Body of pancreas (tissue), 4 donors: ENCODE measurements at regions not wholly inside any gene's neighbourhood (a gene's known extent, or its start where the extent isn't known, plus 50 kb on each side); places are given as distances from the start of the nearest gene placed in this dataset.

Source experiments
- ATAC-seq: fragments of 150-250 bp; one replicate; pipeline ENCODE4 v1.9.1; 2016
- DNase-seq, 4 donors: peaks; one replicate each; pipeline ENCODE4 v3.0.0-alpha.2; 2019
- H3K27ac ChIP-seq, 4 donors: fragments of 200-600 bp; sonication (generic); 1 replicate in 3 of 4; 2 replicates in 1 of 4; pipeline versions ENCODE4 v1.5.1 to v1.6.1; 2016 to 2019; ENCODE audit warnings: mild to moderate bottlenecking in 1 of 4, mixed read lengths in 1 of 4, moderate library complexity in 1 of 4
- H3K27me3 ChIP-seq, 2 donors: fragments of 200-600 bp; sonication (generic); one replicate each; pipeline ENCODE4 v1.6.0; 2016; ENCODE audit warnings: mild to moderate bottlenecking in 1 of 2
- H3K36me3 ChIP-seq, 2 donors: fragments of 200-600 bp; sonication (generic); replicated peaks in 1 of 2; 2 replicates each; pipeline ENCODE4 v1.5.1; 2016; ENCODE audit warnings: low read depth in 2 of 2; ENCODE audit not compliant: insufficient read depth in 1 of 2
- H3K4me1 ChIP-seq: fragments of 200-600 bp; sonication (generic); one replicate; pipeline ENCODE4 v1.6.0; 2016
- H3K4me3 ChIP-seq, 2 donors: fragments of 200-600 bp; sonication (generic); 1 replicate in 1 of 2; 2 replicates in 1 of 2; pipeline ENCODE4 v1.5.1; 2016 to 2019
- H3K9me3 ChIP-seq, 3 donors: fragments of 200-600 bp; sonication (generic); 1 replicate in 2 of 3; 2 replicates in 1 of 3; pipeline ENCODE4 v1.5.1; 2016
- CTCF ChIP-seq, 7 experiments: fragments of 450-650 bp in 4 of 7; fragments of 200-600 bp in 3 of 7; sonication (generic) in 3 of 7; IDR thresholded peaks; one replicate each; pipeline ENCODE4 v1.5.1; 2016 to 2019; ENCODE audit warnings: antibody characterized with exemption in 7 of 7
- POLR2A ChIP-seq, 3 donors: fragments of 450-650 bp; IDR thresholded peaks; one replicate each; pipeline ENCODE4 v1.6.1; 2016; ENCODE audit warnings: antibody characterized with exemption in 3 of 3, mild to moderate bottlenecking in 2 of 3
- WGBS, 2 donors: methylation state at CpG; one replicate each; pipeline ENCODE4 v1.1.5; 2017; 5-methylcytosine and 5-hydroxymethylcytosine counted together
- intact Hi-C: fragments of 100-400 bp; cut with DNase I; formaldehyde crosslinking; loops from one replicate; pipeline ENCODE4 v1.15.1; 2023

- Histone ChIP-seq H3K27ac (no peak overlapping the region), H3K36me3 (no peaks in the 10 kb centered on the region), H3K4me1 (no peaks in the 10 kb centered on the region), H3K27me3 (no peaks in the 10 kb centered on the region), H3K9me3 (no peaks in the 10 kb centered on the region), H3K4me3 (no peak overlapping the region)
- no peak for TF ChIP-seq CTCF (IDR thresholded peaks at IDR 0.05)
- no peak for TF ChIP-seq POLR2A (IDR thresholded peaks at IDR 0.05)
- 8 to 11% methylated on average over 5 of the region's 5 CpGs for WGBS, 2 donors
- intact Hi-C loops = no loop called here
- no peak for ATAC-seq
- DNase-seq = no peak
Observed at GRCh38 chr10:81708416-81708815, 166.6 kb upstream of the NRG3 start.

GRCh38 chr10:81708929-81709328, 166.1 kb upstream of the NRG3 start:
- DNase-seq = no peak
- H3K27me3 ChIP-seq = no peaks in the 10 kb centered on the region
- no peaks in the 10 kb centered on the region for H3K9me3 ChIP-seq
- H3K27ac ChIP-seq = no peak overlapping the region
- 36 to 52% methylated on average over 2 of the region's 2 CpGs for WGBS, 2 donors
- TF ChIP-seq CTCF (IDR thresholded peaks at IDR 0.05) (no peak), POLR2A (IDR thresholded peaks at IDR 0.05) (no peak)
- ATAC-seq = no peak
- intact Hi-C loops = no loop called here
- H3K4me3 ChIP-seq = no peak overlapping the region
- no peaks in the 10 kb centered on the region for H3K36me3 ChIP-seq
- no peaks in the 10 kb centered on the region for H3K4me1 ChIP-seq

GRCh38 chr10:81722399-81722798, 152.6 kb upstream of the NRG3 start:
- intact Hi-C loops = no loop called here
- no peaks in the 10 kb centered on the region for H3K36me3 ChIP-seq
- TF ChIP-seq CTCF (IDR thresholded peaks at IDR 0.05) (no peak), POLR2A (IDR thresholded peaks at IDR 0.05) (no peak)
- no peak overlapping the region for H3K27ac ChIP-seq
- ATAC-seq = no peak
- no peaks in the 10 kb centered on the region for H3K27me3 ChIP-seq
- no peaks in the 10 kb centered on the region for H3K9me3 ChIP-seq
- WGBS, 2 donors = 69 to 86% methylated on average over 1 of the region's 1 CpG
- no peaks in the 10 kb centered on the region for H3K4me1 ChIP-seq
- DNase-seq = no peak
- H3K4me3 ChIP-seq = no peak overlapping the region

GRCh38 chr10:81724431-81724830, 150.6 kb upstream of the NRG3 start:
- no peak for ATAC-seq
- TF ChIP-seq POLR2A (IDR thresholded peaks at IDR 0.05) (no peak), CTCF (IDR thresholded peaks at IDR 0.05) (no peak)

GRCh38 chr10:81725851-81726250, 149.1 kb upstream of the NRG3 start:
- Histone ChIP-seq H3K4me1 (no peaks in the 10 kb centered on the region), H3K4me3 (no peak overlapping the region), H3K9me3 (no peaks in the 10 kb centered on the region), H3K27me3 (no peaks in the 10 kb centered on the region), H3K36me3 (no peaks in the 10 kb centered on the region), H3K27ac (no peak overlapping the region)
- ATAC-seq (no peak), DNase-seq (no peak)
- intact Hi-C loops = no loop called here
- TF ChIP-seq POLR2A (IDR thresholded peaks at IDR 0.05) (no peak), CTCF (IDR thresholded peaks at IDR 0.05) (no peak)
- 74 to 82% methylated on average over 1 of the region's 1 CpG for WGBS, 2 donors

More at GRCh38 chr10:81724431-81724830, 150.6 kb upstream of the NRG3 start:
- no peaks in the 10 kb centered on the region for H3K9me3 ChIP-seq
- DNase-seq = no peak
- H3K27ac ChIP-seq = no peak overlapping the region
- no peak overlapping the region for H3K4me3 ChIP-seq
- intact Hi-C loops = no loop called here
- no peaks in the 10 kb centered on the region for H3K4me1 ChIP-seq
- H3K27me3 ChIP-seq = no peaks in the 10 kb centered on the region
- no peaks in the 10 kb centered on the region for H3K36me3 ChIP-seq
